ENCODE measurements at regions not wholly inside any gene's neighbourhood (a gene's known extent, or its start where the extent isn't known, plus 50 kb on each side); places are given as distances from the start of the nearest gene placed in this dataset.

GRCh38 chr2:196338440-196338839 lies 167.1 kb upstream of the STK17B start:
- DNase-seq (ENCODE audit: low spot score), result no peak
- H3K9me3 Mint-ChIP-seq (ENCODE audit: unreplicated experiment), result no peaks in the 10 kb centered on the region
- no peaks in the 10 kb centered on the region for H3K4me1 Mint-ChIP-seq (ENCODE audit: unreplicated experiment)
- no peak overlapping the region for H3K27ac Mint-ChIP-seq (ENCODE audit: unreplicated experiment)
- TF ChIP-seq, protein P1, sequence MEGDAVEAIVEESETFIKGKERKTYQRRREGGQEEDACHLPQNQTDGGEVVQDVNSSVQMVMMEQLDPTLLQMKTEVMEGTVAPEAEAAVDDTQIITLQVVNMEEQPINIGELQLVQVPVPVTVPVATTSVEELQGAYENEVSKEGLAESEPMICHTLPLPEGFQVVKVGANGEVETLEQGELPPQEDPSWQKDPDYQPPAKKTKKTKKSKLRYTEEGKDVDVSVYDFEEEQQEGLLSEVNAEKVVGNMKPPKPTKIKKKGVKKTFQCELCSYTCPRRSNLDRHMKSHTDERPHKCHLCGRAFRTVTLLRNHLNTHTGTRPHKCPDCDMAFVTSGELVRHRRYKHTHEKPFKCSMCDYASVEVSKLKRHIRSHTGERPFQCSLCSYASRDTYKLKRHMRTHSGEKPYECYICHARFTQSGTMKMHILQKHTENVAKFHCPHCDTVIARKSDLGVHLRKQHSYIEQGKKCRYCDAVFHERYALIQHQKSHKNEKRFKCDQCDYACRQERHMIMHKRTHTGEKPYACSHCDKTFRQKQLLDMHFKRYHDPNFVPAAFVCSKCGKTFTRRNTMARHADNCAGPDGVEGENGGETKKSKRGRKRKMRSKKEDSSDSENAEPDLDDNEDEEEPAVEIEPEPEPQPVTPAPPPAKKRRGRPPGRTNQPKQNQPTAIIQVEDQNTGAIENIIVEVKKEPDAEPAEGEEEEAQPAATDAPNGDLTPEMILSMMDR (IDR thresholded peaks at IDR 0.05; ENCODE audit: unreplicated experiment), result no peak
- H3K4me3 Mint-ChIP-seq (ENCODE audit: unreplicated experiment), result no peak overlapping the region
- H3K36me3 Mint-ChIP-seq (ENCODE audit: low read depth, unreplicated experiment), result peaks cover 4% of the 10 kb centered on the region
- no peaks in the 10 kb centered on the region for H3K27me3 Mint-ChIP-seq (ENCODE audit: unreplicated experiment)

GRCh38 chr2:196341277-196341841 lies 170.0 kb upstream of the STK17B start:
- no peak for DNase-seq (ENCODE audit: low spot score)
- no peak overlapping the region for H3K27ac Mint-ChIP-seq (ENCODE audit: unreplicated experiment)
- H3K4me3 Mint-ChIP-seq (ENCODE audit: unreplicated experiment), result no peak overlapping the region
- no peaks in the 10 kb centered on the region for H3K27me3 Mint-ChIP-seq (ENCODE audit: unreplicated experiment)
- H3K36me3 Mint-ChIP-seq (ENCODE audit: low read depth, unreplicated experiment), result no peaks in the 10 kb centered on the region
- TF ChIP-seq, protein P1 (IDR thresholded peaks at IDR 0.05; ENCODE audit: unreplicated experiment), result no peak
- H3K4me1 Mint-ChIP-seq (ENCODE audit: unreplicated experiment), result no peaks in the 10 kb centered on the region
- H3K9me3 Mint-ChIP-seq (ENCODE audit: unreplicated experiment), result no peaks in the 10 kb centered on the region

GRCh38 chr2:196344397-196344796 lies 173.0 kb upstream of the STK17B start:
- Mint-ChIP-seq H3K9me3 (ENCODE audit: unreplicated experiment) (no peaks in the 10 kb centered on the region), H3K4me3 (ENCODE audit: unreplicated experiment) (no peak overlapping the region), H3K36me3 (ENCODE audit: low read depth, unreplicated experiment) (no peaks in the 10 kb centered on the region), H3K4me1 (ENCODE audit: unreplicated experiment) (peaks cover 6% of the 10 kb centered on the region), H3K27me3 (ENCODE audit: unreplicated experiment) (no peaks in the 10 kb centered on the region), H3K27ac (ENCODE audit: unreplicated experiment) (no peak overlapping the region)
- DNase-seq (ENCODE audit: low spot score), result no peak
- TF ChIP-seq, protein P1 (IDR thresholded peaks at IDR 0.05; ENCODE audit: unreplicated experiment), result no peak

DNA sequence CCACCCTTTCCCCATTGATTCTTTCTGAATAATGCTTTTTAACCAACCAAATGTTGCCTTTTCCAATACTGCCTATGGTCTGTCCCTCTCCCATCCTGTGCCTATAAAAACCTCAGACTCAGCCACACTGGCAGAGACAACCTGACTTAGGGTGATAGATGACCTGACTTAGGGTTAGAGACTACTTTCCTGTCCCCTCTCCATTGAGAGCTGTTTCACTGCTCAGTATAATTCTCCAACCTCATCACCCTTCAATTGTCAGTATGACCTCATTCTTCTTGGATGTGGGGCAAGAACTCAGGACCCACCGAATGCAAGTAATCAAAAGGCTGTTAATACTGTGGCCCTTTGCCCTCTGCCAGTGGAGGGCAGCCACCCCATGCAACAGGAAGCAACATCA lies 182.3 kb upstream of the STK17B start:
- H3K9me3 Mint-ChIP-seq (ENCODE audit: unreplicated experiment), result peaks cover 5% of the 10 kb centered on the region
- no peak overlapping the region for H3K4me3 Mint-ChIP-seq (ENCODE audit: unreplicated experiment)
- peaks cover 2% of the 10 kb centered on the region for H3K27me3 Mint-ChIP-seq (ENCODE audit: unreplicated experiment)
- no peak for DNase-seq (ENCODE audit: low spot score)
- TF ChIP-seq, protein P1 (IDR thresholded peaks at IDR 0.05; ENCODE audit: unreplicated experiment), result no peak
- H3K27ac Mint-ChIP-seq (ENCODE audit: unreplicated experiment), result no peak overlapping the region
- H3K36me3 Mint-ChIP-seq (ENCODE audit: low read depth, unreplicated experiment), result peaks cover 27% of the 10 kb centered on the region
- peaks cover 10% of the 10 kb centered on the region for H3K4me1 Mint-ChIP-seq (ENCODE audit: unreplicated experiment)

- DNase-seq (ENCODE audit: low spot score), result no peak
- Mint-ChIP-seq H3K36me3 (ENCODE audit: low read depth, unreplicated experiment) (peaks cover 27% of the 10 kb centered on the region), H3K4me3 (ENCODE audit: unreplicated experiment) (no peak overlapping the region), H3K27me3 (ENCODE audit: unreplicated experiment) (peaks cover 2% of the 10 kb centered on the region), H3K9me3 (ENCODE audit: unreplicated experiment) (peaks cover 5% of the 10 kb centered on the region), H3K27ac (ENCODE audit: unreplicated experiment) (no peak overlapping the region), H3K4me1 (ENCODE audit: unreplicated experiment) (peaks cover 5% of the 10 kb centered on the region)
- TF ChIP-seq, protein P1 (IDR thresholded peaks at IDR 0.05; ENCODE audit: unreplicated experiment), result no peak
Observed at GRCh38 chr2:196354186-196354585, 182.8 kb upstream of the STK17B start.

Measured in endothelial cell (in vitro differentiated cells).